ENCODE measurements at regions not wholly inside any gene's neighbourhood (a gene's known extent, or its start where the extent isn't known, plus 50 kb on each side); places are given as distances from the start of the nearest gene placed in this dataset.
"Not testable (repeated sequence)": the region's sequence is repeated elsewhere in the genome, so short reads cannot be mapped to it uniquely, and the experiment has no call there.

DNA sequence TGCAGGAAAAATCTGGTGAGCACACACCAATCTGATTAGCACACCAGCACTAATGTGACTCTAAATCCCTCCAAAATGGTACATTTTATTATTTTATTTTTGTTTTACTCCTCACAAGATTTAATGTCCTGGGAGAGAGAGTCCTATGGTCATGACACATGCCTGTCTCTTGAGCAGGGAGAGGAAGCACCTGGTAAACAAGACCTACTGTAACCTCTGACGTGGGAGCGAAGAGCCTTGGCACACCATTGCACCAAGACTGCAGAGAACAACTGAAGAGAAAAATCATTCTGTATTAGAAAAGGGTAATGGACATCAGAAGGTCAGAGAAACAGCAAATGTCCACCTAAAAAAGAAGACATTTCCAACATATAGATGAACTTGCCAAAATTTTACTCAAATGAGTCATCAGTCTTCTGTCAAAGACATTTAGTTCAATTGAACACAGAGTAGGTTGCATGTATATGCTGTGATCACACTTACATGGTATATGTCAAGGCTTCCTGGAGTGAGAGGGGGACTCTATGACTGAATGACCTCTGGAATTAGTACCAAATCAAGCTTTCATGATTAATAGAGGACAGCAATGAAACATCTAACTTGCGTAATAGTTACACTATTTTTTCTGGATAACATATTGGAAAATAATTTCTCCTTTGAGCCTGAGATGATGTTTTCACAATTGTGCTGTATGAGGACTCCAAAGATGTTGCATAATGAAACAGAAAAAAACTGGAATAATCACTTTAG is 186.9 kb upstream of the FLRT2 start:
- DNase-seq, result no peak
- TF ChIP-seq POLR2A (IDR thresholded peaks at IDR 0.05; ENCODE audit: low read length) (no peak), GATA1 (IDR thresholded peaks at IDR 0.05; ENCODE audit: low read depth, low read length) (no peak)

DNA sequence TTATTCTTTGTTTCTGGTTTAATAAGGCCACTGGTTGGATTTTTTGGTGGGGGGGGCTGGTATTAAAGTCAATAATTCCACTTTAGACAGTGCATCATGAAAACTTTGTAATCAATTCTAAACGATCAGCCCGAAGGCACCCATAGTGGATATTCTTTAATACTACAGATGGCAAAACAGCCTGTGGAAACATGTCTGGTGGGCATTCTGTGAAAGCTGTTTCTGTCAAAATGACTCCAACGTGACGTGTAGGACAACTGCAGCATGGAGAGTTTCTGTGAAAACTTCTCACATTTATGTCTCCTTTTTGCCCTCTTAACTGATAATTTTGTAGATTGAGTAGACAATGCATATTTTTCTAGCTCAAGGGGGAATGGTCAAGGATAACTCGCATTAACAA is 185.8 kb upstream of the FLRT2 start:
- TF ChIP-seq GATA1 (IDR thresholded peaks at IDR 0.05; ENCODE audit: low read depth, low read length) (no peak), POLR2A (IDR thresholded peaks at IDR 0.05; ENCODE audit: low read length) (no peak)

DNA sequence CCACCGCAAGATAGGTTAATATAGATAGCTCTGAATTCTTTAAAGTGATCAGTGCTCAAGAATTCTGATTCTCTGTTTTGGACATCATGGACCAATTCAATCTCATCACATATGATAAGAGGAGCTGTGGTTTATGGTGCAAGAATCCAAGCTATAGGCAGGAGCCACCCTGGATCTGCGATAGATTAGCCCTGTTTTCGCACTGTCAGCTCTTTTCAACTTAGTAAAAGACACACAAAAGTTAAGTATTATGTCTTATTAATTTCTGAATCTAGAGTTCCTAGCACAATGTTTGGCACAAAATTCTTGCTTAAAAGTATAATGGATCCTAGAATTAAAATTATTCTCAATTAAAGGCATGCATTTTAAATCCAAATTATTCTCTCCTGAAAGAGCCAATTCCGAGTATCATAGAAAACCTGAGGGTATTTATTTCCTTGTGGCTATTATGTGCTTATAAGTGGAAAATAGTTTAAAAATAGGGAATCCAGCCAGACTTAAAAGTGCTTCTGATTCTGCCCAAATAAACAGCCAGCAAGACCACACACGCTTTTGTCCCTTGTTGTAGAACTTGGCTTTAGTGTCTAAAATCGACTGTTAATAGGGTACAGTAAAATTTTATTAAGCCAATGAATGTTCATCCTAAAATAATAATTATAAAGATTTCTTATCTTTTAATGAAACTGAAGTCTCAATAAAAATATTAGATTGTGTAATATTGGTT is 184.9 kb upstream of the FLRT2 start:
- no peak for DNase-seq
- TF ChIP-seq GATA1 (IDR thresholded peaks at IDR 0.05; ENCODE audit: low read depth, low read length), result no peak
- TF ChIP-seq POLR2A (IDR thresholded peaks at IDR 0.05; ENCODE audit: low read length), result no peak

More for the DNA sequence above, 185.8 kb upstream of the FLRT2 start:
- DNase-seq, result no peak

DNA sequence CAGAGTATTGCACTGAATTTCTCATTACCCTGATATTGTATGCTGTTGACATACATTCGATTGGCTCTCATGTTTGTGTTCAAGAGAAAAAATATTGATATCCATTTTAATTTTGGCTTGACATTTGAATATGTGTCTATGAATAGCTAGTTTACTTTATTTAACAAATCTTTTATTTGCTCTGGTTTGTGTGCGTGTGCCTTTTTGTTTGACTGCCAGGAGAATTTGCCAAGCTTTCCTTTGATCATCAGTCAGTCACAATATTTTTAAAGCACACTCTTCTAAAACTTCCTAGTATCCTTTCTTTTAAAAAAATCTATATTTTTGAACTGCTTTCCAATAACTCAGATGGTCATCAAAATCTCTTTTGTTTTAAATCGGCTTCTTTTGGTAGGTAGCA is 179.3 kb upstream of the FLRT2 start:
- DNase-seq, result no peak

DNA sequence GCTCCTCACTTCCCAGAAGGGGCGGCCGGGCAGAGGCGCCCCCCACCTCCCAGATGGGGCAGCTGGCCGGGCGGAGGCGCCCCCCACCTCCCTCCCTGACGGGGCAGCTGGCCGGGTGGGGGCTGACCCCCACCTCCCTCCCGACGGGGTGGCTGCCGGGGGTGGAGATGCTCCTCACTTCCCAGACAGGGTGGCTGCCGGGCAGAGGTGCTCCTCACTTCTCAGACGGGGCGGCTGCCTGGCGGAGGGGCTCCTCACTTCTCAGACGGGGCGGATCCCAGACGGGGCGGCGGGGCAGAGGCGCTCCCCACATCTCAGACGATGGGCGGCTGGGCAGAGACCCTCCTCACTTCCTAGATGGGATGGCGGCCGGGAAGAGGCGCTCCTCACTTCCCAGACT is 177.4 kb upstream of the FLRT2 start:
- DNase-seq, result not testable (repeated sequence)

More for the DNA sequence above, 179.3 kb upstream of the FLRT2 start:
- TF ChIP-seq GATA1 (IDR thresholded peaks at IDR 0.05; ENCODE audit: low read depth, low read length) (no peak), POLR2A (IDR thresholded peaks at IDR 0.05; ENCODE audit: low read length) (no peak)

DNA sequence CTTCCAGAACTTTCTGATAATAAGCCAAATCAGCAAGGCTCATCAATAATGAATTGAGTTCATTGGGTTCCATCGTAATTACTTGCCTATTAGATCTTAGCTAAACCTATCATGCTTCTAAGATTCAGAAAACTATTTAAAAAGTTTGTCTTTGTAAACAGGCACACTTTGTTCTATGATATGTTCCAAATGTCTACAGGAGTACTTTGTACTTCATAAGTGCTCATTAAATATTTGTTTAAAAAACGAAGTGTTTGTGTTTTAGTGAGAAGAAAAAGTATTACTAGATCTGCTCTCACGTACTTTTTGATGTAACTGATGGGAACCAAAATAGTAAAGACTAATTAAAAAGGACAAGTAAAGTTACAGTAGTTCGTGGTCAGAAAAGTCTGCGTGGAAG is 172.8 kb upstream of the FLRT2 start:
- DNase-seq, result no peak
- no peak for TF ChIP-seq POLR2A (IDR thresholded peaks at IDR 0.05; ENCODE audit: low read length)
- no peak for TF ChIP-seq GATA1 (IDR thresholded peaks at IDR 0.05; ENCODE audit: low read depth, low read length)

DNA sequence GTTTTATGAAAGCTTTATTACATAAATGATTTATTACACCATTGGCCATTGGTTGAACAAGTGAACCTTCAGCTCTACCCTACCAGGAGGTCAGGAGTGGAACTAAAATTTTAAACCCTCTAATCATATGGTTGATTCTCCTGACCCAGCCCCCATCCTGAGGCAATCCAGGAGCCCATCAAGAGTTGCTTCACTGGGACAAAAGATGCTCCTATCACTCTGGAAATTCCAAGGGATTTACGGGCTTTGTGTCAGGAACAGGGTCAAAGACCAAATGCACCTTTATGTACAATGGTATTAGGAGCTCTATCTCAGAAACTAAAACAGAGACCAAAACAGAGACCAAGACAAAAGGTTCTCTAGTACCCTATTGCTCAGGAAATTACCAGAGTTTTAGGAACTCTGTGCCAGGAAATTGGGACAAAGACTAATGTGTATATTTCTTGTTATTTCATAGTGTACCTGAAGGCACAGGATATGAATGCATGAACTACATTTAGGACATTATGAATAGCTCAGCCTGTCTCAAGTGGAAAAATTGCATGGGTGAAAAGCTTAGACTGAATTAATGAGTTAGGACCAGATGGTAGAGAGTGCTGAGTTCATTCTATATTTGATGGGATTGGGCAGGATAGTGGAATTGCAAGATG is 171.7 kb upstream of the FLRT2 start:
- no peak for DNase-seq

DNA sequence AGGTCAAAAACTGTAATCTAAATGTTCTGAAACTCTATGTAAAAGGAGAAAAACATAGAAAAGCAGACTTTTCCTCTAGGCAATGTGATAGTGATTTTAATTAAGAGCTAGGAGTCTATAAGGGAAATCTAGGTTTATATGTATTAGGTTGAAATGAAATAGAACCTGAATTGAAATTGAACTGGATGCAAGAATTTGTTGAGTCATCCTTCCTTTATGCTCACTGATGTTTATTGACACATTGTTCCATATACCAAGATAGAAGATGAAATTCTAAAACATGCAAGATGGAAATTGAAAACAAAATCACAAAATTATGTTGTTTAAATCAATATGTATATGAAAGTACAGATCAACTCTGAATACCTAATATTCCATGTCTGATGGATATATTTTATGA is 170.4 kb upstream of the FLRT2 start:
- DNase-seq, result no peak
- no peak for TF ChIP-seq POLR2A (IDR thresholded peaks at IDR 0.05; ENCODE audit: low read length)
- TF ChIP-seq GATA1 (IDR thresholded peaks at IDR 0.05; ENCODE audit: low read depth, low read length), result no peak

More for the DNA sequence above, 171.7 kb upstream of the FLRT2 start:
- TF ChIP-seq GATA1 (IDR thresholded peaks at IDR 0.05; ENCODE audit: low read depth, low read length), result no peak

DNA sequence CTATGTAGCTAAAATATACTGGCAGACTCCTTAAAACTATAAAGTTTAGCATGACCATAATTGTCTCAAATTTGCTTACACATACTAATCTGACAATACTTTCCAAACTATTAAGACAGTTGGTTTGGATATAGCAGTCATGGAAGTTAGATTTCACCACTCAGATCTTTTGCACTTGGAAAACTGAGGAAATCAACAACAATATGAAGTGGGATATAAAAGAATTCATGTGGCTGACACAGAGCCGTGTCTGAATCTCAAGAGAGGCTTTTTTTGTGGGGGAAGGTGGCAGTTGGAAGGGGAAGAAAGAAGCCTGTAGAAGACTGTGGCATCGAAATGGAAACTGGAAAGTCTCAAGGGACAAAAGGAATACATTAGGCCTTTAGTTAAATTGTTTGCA is 166.6 kb upstream of the FLRT2 start:
- TF ChIP-seq POLR2A (IDR thresholded peaks at IDR 0.05; ENCODE audit: low read length), result no peak
- no peak for TF ChIP-seq GATA1 (IDR thresholded peaks at IDR 0.05; ENCODE audit: low read depth, low read length)
- no peak for DNase-seq

DNA sequence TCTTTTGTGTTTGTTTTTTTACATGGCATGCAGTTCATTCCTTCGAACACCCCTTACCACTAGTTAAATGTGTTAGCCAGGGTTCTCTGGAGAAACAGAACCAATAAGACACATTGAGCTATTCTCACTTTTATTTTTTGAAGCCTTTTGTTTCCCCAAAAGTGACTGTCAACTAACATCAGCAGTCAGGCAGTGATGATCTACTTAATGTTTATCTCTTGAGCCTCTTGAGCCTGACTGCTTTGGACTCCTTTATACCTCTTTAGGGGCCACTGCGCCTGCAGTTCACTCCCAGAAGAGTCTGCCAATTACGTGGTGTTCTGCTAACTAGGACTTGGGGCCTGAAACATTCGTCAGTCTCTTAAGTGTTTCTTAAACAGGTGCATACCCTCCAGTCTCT is 163.7 kb upstream of the FLRT2 start:
- no peak for TF ChIP-seq GATA1 (IDR thresholded peaks at IDR 0.05; ENCODE audit: low read depth, low read length)
- TF ChIP-seq POLR2A (IDR thresholded peaks at IDR 0.05; ENCODE audit: low read length), result no peak
- DNase-seq, result no peak

DNA sequence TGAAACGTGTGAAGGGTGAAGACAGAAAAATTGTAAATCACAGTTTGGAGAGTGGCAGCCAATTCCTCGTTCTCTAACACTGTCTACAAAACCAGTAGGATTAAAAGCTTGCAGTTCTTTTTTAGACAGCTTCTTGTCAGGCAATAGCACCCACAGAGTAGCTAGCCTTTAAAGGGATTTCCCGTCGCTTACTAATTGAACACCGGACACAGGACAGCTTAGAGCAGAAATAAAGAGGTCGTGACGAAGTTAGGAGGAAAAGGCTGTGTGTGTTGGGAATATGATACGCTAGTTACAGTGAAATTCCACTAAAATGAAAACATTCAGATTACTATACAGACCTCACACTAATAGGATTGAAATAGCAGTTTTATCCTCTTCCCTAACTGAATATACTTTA is 149.1 kb upstream of the FLRT2 start:
- TF ChIP-seq GATA1 (IDR thresholded peaks at IDR 0.05; ENCODE audit: low read depth, low read length), result no peak
- no peak for TF ChIP-seq POLR2A (IDR thresholded peaks at IDR 0.05; ENCODE audit: low read length)
- no peak for DNase-seq

DNA sequence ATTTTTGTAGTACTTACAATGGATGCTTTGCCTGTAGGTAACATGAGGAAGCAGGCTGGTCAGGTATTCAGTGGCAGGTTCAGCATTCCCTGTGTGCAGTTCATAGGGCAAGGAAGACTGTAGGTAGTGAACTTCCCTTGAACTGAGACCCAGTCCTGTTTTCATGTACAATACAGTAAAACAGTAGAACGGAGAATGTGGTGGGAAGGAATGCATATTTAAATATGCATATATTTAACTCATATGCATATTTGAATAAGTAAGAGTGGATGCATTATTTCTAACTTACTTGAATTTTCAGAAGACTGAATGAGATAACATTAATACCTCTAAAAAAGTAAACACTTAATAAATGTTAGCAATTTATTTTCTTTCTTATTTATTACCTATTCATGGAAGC is 147.6 kb upstream of the FLRT2 start:
- TF ChIP-seq POLR2A (IDR thresholded peaks at IDR 0.05; ENCODE audit: low read length) (no peak), GATA1 (IDR thresholded peaks at IDR 0.05; ENCODE audit: low read depth, low read length) (no peak)
- no peak for DNase-seq

DNA sequence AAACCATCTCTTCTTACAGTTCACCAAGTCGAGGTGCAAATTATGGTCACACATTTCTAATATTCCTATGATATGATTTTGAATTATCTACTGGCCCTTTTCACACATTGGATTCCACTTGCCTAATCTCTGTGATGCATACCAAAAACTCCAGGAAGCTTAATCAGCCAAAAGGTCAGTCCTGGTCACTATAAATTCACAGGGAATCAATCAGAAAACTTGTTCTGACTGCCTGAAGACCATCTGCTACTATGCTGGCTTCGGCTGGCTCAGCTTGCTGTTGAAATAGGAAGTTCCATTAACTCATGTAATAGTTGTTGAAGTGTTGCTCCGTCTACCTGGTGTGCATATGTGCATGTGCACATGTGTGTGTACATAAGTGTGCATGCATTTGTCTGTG is 142.8 kb upstream of the FLRT2 start:
- TF ChIP-seq POLR2A (IDR thresholded peaks at IDR 0.05; ENCODE audit: low read length) (no peak), GATA1 (IDR thresholded peaks at IDR 0.05; ENCODE audit: low read depth, low read length) (no peak)
- no peak for DNase-seq

DNA sequence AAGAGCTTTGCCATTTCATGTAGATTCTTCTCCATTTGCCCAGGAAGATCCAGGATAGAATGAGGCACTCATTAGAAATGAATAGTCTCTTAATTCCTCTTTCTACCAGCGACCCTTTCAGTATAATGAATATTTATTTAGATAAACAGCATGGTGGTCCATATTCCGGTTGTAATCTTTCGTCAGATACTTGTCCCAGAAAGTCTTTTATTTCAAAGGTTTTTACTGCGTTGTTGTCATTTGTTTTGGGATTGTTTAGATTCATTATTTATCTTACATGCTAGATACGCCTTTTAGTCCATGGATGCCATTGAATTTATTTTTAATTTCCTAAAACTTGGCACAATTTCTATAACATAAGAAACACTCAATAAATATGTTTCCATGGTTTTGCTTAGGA is 139.7 kb upstream of the FLRT2 start:
- no peak for DNase-seq
- TF ChIP-seq POLR2A (IDR thresholded peaks at IDR 0.05; ENCODE audit: low read length), result no peak
- TF ChIP-seq GATA1 (IDR thresholded peaks at IDR 0.05; ENCODE audit: low read depth, low read length), result no peak

DNA sequence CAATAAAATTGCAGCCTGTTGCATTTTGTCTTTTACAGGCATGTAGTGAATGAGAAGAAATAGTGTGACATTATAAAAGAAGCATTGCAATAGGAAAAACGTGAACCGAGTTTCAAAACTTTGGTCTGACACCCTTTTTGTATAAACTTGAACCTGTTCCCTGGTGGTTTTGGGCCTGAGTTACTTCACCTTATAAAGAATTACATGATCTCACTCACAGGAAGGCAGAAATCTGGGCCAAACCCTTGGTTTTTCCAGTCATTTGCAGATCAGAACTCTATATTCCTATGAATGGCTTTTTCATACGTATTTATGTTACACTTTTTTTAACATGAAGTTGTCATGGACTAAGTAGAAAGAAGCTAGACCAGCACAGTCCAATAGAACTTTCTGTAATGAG is 138.5 kb upstream of the FLRT2 start:
- TF ChIP-seq GATA1 (IDR thresholded peaks at IDR 0.05; ENCODE audit: low read depth, low read length) (no peak), POLR2A (IDR thresholded peaks at IDR 0.05; ENCODE audit: low read length) (no peak)
- DNase-seq, result no peak

Measured in erythroblast (primary cell).